NCI-H2171 treated with DMSO at 0.1 percent for 48 hours (cell line): ENCODE measurements at regions not wholly inside any gene's neighbourhood (a gene's known extent, or its start where the extent isn't known, plus 50 kb on each side); places are given as distances from the start of the nearest gene placed in this dataset.

Source experiments
- DNase-seq: peaks from one replicate; lab custom pipeline; 2025; lab: John Stamatoyannopoulos, UW

DNA sequence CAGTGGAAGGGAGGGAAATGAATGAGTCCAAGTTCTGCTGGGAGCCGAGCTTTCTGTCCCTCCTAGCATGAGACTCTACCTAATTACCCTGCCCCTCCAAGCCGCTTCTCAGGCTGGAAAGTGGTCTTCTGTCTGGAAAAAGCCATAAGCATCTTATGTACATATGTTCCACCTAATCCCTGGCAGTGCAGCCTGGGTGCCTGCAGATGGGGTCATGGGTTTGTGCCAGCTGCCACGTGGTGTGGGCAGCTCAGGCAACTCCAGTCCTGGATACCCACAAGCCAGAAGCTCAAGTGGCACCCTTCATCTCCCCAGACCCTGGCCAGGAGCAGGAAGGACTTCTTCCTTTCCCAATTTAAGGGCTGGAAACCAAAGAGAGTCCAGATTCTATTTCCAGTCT lies 253.1 kb downstream of the LY86 start:
- peak; percentile 31 for DNase-seq

DNA sequence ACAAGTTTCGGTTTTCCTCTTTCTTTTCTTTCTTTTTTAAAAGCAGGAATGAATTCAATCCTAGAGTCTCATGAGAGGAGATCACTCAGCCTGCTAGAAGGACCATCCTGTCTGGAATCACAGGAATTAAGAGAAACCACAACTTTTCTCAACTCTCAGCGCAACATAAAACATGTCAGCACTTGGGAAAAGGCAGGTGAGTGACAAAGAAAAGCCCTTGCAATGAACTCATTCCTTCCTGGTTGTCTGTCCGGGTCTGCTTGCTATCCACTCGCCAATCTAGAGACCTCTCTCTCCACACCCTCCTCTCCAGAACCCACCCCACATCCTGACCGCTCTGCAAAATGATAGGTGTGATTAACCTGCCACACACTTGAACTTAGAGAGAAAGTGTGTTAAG lies 253.8 kb downstream of the LY86 start:
- DNase-seq, result no peak

DNA sequence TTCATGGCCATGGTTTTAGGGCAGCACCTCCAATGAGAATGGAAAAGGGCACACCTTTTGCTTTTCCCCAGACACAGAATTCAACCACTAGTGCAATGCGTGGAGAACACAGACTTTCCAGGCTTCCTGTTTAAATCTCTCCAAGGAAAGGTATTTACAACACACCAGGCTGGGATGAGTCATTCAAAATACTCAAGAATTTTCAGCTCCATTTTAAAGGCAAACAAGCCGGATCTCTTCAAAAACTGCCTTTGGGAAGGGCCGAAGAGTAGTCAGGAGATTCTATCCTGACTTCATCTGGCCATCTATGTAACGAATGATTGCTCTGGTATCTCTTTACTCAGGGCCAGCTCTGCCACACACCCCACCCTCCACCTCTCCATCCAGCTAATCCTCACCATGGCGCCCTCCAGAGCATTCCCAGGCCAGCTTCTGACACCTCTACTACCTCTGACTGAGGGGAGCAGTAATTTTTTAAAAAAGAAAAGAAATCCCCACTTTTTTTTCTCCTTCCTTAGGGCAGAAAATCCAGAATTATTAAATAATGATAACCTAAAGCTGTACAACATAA lies 254.6 kb downstream of the LY86 start:
- no peak for DNase-seq

DNA sequence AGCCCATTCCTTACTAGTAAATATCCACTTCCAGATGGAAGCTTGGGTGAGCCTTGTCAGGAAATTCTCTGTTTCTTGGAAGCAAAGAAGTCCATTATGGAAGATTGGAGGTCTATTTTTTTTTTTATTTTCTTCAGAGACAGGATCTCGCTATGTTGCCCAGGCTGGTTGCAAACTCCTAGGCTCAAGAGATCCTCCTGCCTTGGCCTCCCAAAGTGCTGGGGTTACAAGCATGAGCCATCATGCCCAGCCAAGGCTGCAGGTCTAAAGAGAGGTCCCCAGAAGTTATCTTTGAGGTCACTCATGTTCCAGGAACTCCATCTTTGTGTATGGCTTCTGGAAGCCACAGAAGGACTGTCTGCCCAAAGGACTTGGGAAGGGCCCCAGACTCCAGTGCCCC lies 255.3 kb downstream of the LY86 start:
- no peak for DNase-seq

DNA sequence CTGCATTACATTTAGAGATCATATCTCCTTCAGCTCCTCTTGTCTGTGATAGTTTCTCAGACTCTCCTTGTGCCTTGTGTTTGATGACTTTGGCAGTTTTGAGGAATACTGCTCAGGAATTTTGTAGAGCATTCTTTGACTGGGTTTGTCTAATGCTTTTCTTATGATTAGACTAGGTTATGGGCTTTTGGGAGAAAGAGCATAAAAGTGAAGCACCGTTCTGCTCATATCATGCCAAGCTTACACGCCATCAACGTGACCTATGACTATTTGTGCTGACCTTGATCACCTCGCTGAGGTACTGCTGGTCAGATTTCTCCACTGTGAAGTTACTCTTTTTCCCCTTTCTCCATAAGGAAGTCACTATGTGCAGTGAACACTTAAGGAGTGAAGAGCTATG lies 256.0 kb downstream of the LY86 start:
- DNase-seq, result no peak

DNA sequence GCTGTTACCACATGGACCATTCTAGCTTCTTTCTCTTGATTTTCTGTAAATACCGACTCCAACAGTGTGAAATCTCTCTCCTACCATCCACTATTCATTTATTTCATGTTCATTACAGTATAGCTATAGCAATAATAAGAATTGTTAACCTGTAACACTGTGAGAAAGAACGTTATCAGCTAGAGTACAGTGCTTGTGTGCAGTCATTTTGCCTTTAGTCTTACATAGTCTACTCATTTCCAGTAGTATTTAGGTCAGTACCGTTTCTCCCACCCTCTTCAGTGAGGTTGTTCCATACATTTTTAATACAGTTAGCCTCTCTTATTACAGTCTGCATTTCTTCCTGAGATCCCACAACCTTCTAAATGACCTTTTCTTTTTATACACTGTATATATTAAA lies 257.1 kb downstream of the LY86 start:
- no peak for DNase-seq

DNA sequence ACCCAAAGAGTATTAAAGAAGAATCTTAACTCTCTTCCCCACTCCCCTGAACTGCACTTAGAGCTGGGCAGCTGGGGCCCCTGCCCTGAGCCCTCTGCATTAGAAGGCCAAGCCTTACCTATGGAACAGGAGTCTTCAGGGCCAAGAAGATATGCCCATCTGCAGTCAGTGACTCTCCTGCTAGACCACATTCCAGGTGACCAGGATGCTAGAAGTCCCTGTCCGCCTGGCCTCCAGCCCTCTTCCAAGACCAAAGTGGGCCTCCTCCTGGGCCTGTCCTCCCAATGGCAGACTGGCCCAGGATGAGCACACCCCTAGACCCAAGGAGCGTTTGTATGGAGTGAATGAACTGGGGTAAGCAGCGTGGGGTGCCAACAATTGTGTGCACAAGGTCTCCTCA lies 259.1 kb downstream of the LY86 start:
- DNase-seq, result no peak

DNA sequence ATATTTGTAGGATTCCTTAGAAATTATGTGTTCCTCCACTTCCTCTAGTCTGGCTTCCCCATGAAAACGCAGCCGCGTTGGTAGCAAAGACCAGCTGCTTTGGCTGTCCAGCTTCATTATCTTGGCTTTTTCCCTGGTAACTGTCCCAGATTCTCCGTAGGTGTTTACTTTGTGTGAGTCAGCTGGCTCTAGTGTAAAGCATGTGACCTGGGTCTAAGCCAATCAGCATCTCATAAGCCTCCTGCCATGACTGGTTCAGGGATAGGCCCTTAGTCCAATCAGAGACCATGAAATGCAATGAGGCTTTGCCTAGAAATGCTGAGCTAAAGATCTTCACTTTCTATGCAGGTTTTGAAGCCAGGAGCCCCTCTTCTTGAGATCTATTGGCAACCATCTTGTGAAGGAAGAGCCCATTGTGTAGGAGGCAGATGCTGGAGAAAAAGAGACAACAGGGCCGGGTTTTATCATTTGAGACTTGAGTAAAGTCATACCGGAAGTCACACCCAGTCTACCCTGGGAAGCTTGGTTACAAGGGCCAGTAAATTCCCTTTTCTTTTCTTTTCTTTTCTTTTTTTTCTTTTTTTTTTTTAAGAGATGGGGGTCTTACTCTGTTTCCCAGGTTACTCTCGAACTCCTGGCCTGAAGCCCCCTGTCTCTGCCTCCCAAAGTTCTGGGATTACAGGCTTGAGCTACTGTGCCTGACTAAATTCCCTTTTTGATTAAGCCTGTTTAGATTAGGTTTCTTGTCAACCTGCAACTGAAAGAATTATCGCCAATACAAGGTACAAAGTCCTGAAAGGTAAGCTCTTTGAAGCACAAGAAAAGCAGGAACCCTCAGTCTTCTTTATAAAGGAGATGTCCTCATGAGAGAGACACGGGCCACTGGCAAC lies 256.5 kb upstream of the RREB1 start:
- peak; percentile 7 for DNase-seq

DNA sequence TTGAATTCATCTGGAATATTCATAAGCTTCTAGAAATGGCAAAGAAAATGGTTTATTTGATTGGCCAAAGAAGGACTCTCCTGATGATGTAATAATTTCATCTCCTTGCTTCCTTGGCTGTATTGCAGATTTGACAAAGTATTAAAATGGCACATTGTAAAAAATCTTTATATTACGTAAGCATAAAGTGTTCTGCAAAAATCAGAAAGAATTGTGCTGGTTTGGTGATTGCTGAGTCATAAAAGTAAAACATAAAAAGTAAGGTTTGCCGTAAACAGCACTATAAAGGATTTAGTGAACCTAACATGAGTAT lies 255.9 kb upstream of the RREB1 start:
- DNase-seq, result no peak

DNA sequence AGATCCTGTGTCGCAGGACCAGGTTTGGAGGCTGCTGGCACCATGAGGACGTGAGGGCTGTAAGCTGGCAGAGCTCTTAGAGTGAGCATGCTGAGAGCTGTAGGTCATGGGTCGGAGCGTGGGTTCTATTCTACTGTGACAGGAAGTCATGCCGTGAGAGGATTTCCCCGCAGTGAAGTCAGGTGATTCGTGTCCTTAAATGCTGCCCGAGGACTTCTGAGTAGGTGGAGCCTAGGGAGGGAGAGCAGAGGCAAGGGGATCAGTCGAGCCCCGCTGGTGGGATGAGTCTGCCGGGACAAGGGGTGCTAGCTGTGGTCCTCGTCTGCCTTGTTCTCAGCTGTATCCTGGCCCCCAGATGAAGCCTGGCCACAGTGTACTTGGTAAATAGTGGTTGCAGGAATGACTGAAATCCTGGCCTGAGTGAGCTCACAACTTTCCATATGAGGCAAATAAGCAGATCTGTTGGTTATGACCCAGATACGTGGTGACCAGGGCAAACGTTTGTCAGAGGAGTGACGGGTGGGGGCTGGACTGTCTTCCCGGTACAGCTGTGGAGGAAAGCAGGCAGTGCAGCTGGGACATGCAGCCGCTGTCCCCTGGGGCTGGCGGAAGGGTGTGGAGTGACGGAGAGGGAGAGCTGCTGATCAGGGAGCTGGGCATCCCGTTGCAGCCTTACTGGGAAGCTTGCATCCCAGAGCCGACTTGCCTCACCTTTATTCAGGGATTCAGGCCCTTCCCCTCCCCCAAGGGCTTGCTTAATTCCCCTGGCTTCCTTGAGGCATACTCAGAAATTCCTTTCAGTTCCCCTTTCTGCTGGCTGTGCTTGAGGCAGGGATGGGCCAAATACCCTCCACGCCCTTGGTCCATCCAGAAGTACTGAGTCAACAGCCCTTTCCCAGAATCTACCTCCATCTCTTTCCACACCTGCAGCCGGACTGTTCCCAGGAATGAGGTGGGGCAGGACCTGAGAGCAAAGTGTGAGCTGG lies 250.9 kb upstream of the RREB1 start:
- no peak for DNase-seq

DNA sequence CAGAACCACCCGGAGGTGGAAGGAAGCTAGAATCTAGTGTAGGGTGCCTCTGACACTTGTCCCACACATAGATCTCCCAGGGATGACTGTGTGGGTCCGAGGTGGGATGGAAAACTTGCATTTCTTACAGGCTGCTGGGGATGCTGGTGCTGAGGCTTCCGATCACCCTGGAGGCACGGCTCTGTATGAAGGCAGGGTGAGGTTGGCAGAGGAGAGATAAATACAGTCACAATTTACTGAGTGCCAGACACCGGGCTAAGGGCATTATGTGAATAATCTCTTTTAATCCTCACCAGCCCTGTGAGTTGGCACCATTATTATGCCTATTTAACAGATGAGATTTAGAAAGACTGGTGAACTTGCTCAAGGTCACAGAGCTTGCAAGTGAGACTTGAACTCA lies 250.2 kb upstream of the RREB1 start:
- DNase-seq, result no peak

DNA sequence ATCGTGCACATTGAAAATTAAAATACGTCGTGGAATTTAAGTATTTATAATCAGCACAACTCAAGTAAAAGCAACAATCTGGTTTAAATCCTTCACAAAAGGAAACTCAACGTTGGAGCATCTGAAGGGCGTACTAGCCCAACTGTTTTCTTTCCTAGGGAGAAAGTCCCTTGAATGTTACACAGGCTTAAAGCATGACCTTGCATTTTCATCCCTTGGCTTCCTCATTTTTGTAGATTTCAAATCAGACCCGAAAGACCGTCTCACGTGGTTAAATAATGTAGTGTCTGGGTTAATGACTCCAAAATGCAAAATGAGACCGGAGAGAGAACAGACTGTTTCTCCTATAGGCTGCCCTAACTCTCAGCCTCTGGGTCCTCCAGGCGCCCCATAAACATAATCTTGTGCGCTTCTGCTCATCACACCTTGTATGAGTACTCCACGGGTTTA lies 249.2 kb upstream of the RREB1 start:
- no peak for DNase-seq

DNA sequence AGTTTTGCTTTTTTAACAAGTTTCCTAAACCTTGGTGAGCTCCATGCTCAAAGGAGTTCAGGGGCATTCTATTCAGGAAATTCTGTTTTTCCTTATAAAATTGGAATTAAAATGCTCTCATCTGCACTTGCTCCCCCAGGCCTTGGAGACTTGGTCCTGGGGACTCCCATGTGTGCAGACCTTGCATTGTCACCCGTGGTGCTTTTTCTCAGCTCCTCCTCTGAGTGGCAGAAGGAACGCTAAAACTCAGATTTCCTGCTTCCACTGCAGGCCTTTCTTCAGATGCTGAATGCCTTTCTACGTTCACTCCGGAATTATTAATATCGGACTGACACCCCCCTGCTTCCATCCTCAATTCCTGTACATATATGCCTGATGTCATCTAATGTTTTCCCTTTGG lies 248.7 kb upstream of the RREB1 start:
- no peak for DNase-seq

DNA sequence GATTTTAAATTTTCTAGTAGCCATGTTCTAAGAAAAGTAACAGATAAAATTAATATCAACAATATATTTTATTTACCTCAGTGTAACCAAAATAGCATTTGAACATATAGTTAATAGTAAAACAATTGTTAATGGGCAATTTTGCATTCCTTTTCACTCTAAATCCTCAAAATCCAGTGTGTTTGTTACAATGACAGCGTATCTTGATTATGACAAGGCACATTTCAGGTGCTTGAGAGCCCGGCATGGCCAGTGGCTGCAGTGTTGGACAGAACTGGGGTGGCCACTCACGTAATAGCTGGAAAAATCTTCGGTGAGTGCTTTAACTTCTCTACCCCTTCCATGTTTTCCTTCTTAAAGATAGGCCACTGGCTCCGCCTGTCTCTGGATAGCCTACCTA lies 248.0 kb upstream of the RREB1 start:
- DNase-seq, result no peak

DNA sequence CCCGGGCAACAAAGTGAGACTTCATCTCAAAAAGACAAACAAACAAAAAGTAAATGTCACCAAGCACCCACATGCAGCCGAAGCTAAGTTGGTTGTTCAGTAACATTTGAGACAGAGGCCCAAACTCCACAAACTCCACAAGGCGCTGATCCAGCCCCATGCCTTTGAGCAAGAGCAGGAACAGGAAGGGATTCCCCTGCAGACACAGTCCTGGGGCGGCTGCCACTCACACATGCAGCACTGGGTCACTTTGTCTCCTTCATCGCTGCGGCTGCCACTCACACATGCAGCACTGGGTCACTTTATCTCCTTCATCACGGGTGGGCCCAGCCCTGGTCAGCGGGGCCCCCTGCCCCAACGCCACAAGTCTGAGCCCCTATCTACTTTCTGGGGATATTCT lies 246.9 kb upstream of the RREB1 start:
- DNase-seq, result no peak

DNA sequence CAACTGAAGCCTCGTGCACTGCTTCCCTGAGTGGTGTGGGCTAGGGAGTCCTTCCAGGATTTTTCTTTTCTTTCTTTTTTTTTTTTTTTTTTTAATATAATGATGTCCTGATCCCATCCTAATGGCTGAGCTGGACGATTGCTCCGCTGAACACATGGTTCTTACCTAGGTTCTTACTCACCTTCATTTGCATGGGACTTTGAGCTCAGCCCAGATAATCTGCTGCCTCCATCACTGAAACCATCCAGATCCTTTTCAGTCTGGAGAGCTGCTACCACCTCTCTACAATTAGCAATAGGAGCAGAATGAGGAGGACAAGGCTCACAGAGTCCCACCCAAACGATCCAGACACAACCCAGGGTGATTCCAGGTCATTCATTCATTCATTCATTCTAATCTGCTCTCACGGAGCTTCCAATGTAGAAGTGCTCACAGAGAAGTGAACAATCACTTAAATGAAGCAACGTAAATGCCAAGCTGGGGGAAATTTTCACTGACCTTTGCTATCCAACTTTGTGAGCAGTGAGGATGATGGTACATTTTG lies 246.3 kb upstream of the RREB1 start:
- DNase-seq, result no peak

DNA sequence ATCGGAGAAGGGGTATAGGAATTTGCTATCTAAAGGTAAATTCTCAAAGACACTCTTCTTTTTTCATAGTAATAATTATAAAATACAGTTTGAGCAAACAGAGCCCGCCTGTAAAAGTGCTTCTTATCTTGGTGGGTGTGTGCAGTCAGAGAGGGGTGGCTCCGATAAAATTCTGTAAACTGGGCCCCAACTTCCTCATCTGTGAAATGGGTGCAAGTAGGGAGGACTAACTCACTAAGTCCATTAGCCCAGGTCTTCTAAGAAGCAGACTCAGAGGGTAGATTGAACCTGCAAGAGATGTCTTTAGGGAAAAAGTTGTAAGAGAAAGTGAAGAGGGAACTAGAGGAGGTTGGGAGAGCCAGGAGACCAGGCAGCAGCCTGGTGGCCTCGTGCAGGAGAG lies 245.8 kb upstream of the RREB1 start:
- no peak for DNase-seq

DNA sequence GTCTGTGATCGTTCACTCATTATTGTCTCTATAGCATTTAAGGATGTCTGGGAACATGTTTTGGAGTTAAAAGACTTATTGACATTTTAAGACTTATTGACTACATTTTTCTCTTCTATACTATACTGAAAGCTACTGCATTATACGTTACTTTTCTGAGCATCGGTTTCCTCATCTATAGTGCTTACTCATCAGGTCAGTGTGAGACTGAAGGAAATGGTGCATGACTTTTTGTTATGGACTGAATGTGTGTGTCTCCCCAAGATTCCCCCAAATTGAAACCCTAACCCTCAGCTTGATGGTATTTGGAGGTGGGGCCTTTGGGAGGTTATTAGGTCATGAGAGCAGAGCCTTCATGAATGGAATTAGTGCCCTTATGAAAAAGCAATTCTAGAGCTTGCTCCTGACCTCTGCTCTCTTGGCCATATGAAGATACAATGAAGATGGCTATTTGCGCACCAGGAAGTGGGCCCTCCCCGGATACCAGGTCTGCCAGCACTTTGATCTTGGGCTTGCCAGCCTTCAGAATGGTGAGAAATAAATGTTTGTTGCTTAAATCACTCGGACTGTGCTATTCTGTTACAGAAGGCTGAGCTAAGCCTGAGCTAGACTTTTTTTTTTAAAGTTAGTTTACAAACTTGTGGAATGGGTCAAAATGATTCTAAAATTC lies 243.7 kb upstream of the RREB1 start:
- DNase-seq, result no peak

DNA sequence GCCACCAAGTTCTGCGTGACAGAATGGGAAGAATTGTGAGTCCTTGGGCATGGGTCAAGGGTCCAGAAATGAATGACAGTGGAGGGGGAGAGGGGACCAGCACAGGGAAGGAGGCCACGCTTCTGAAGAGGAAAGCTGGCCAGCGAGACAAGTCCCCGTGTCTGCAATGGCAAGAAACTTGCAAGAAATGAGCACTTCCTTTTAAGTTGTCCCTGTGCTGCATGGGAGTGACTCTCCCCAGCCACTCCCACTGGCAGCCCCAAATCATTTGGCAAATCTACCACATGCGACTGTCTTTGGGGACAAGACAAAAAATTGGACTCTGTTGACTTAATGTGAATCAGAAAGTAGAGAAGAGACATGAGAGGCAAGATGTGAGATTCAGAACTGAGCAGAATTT lies 242.2 kb upstream of the RREB1 start:
- no peak for DNase-seq

DNA sequence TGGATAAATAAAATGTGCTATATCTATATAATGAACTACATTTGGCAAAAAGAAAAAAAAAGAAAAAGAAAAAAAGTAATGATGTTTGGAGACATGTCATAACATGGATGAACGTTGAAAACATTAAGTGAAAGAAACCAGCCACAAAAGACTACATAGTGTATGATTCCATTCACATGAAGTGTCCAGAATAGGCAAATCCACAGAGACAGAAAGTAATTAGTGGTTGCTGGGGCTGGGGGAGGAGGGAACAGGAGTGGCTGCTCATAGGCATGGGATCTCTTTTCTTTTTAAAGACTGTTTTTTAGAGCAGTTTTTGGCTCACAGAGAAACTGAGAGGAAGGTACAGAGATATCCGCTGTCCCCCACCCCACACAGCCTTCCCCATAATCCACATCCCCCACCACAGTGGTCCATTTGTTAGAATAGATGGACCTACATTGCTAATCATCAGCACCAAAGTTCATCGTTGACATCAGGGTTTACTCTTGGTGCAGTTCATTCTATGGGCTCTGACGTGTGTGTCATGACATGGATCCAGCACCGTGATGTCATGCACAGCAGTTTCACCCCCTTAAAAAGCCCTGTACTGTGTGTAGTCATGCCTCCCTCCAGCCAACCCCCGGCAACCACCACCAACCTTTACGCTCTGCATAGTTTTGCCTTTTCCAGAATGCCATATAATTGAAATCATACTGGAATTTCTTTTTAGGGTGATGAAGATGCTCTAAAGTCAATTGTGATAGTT lies 240.9 kb upstream of the RREB1 start:
- DNase-seq, result no peak

DNA sequence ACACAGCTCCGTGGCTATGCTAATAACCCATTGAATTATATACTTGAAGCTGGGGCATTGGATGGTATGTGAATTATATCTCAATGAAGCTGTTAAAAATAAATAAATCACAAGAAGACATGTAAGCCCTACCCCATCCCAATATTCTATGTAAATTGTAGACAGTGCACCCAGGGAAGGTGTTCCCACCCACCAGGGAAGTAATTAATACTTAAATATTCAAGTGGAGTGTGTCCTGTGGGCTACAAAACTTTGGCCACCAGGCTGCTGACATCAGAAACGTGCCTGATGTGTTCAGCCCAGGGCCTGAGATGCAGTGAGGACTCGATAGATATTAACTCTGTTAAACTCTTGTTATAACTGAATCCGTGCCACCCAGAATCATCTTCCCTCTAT lies 240.4 kb upstream of the RREB1 start:
- DNase-seq, result no peak
